Right forelimb (tissue), 1 donor: ENCODE measurements at regions not wholly inside any gene's neighbourhood (a gene's known extent, or its start where the extent isn't known, plus 50 kb on each side); places are given as distances from the start of the nearest gene placed in this dataset.

Experiments used
- DNase-seq: peaks from one replicate; pipeline ENCODE4 v3.0.0-alpha.2; 2018

DNA sequence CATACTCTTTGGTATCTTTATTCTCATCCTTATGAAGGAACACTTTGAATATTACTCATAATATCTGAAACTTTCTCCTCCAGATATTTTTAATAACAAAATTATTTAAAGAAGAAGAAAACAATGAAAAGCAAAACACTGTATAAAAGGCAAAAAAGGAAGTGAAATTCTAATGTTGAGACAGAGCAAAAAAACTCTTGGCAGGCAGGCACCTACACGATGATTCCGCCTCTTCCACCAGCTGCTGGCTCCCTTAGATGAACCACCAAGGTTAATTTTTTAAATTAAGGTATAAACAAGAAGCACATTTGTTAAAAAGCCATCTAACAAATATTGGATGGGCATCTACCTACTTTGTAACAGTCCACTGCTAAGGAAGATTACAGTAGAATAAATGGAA lies 434.7 kb downstream of the EPHA4 start:
- DNase-seq: no peak

GRCh38 chr2:221142341-221142740 lies 429.8 kb downstream of the EPHA4 start:
- no peak for DNase-seq

DNA sequence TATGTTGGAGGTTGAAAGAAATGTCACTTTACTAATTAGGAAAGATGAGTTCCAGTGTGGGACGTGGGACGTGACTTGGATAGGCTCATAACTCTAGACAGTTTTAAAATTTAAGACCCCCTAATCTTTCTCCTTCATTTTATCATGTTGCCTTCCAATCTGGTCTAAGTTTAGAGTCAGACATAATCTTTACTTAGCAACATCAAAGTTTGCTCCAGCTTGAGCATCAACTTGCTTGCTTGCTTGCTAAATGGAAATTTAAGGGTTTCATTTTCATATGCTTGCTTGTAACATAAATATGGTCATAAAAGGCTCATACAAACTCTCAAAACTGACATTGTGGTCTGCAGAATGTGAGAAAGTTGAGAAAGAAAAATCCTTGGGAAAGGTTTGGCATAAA lies 428.9 kb downstream of the EPHA4 start:
- no peak for DNase-seq

GRCh38 chr2:221144909-221145308 lies 427.2 kb downstream of the EPHA4 start:
- DNase-seq: no peak

DNA sequence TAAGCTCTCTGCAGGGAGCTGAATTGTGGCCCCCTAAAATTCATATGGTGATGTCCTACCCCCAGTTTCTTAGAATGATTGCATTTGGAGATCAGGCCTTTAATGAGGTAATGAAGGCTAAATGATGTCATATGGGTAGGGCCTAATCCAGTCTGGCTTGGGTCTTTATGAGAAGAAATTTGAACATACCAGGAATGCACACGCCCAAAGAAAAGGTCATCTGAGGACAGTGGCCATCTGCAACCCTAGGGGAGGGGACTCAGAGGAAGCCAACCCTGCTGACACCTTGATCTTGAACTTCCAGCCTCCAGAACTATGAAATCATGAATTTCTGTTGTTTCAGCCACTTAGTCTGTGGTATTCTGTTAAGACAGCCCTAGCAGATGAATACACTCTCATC lies 426.7 kb downstream of the EPHA4 start:
- DNase-seq: no peak

DNA sequence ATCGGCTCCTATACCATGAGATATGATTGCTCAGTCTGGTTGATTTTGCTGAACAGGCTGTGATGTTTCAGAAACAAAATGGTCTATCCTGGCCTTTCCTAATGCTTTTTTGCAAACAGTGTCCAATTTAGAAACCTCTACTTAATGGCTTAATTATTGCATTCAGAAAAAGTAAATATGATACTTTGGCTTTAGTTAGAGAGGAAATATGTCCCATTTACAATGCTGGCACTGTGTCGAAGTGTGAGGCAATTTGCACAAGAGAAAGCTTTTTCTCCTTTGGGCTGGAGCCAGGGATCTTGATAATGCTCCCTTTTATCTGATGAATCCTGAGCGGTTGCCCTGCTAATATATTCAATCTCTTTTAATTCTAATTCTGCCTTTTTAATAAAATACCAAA lies 418.9 kb downstream of the EPHA4 start:
- DNase-seq: no peak

- DNase-seq: no peak
Measured at GRCh38 chr2:221154176-221154575, 417.9 kb downstream of the EPHA4 start.

DNA sequence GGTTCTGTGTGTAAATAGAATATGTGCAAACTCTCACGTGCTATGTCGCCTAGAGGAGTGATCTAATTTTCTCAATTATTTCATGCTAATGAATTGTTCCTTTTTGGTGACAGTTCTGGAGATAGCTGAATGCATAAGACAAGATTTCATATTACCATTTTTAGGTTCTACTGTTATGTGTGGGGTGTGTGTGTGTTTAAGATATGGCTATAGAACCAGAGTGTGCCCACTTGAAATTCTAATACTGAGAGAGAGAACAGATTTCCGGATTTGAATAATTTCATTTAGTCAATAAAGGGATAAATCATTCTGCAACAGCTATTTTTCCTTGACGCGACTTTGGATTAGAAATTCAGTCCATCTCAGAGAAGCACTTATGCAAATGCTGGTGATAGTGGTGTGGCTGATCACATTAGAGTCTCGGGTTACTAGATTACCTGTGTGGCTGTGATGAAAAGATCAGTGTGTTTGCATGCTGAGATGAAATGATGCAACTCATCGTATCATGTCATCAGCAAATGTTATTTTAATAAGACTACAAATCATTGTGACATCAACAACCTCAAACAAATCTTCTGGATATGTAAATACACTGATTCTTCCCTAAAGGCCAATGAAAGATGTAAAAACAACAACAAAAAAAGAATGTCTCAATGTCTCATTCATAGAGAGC lies 415.9 kb downstream of the EPHA4 start:
- no peak for DNase-seq

DNA sequence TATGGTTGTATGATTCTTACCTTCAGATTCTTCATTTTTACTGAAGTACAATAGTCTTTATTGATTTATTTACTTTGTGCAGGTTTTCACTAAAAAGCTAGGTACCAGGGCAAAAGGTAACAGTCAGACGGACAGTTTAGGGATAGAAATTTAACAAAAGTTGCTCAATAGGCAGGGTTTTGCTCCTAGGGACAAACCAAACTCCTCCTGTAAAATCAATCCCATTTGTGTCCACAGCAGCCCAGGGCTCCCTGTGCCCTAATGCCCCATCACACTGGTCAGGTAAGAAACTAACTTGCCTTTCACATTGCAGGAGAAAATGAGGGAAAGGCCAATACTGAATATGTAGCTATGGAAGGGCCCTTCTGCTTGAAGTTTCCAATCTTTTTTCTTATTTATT lies 410.9 kb downstream of the EPHA4 start:
- no peak for DNase-seq

- peak; percentile 78 for DNase-seq
Measured at GRCh38 chr2:221166292-221166691, 405.8 kb downstream of the EPHA4 start.

DNA sequence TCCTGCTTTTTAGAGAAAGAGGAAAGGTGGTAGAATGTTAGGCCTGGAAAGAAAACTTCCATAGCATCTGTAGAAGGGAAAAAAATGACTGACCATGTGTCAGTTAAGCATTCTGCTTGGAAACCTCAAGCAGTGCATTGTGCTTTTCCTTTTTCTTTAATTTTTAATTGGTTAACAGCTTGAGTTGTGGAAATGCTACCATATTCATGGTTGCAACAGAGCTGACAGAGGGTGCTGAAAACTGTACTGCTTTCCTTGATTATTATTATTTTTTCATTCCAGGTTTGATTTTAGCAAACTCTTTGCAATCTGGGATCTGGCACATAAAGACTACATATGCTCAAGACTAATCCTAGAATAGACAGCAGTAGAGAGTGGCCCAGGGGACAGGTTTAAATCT lies 404.5 kb downstream of the EPHA4 start:
- DNase-seq: no peak

GRCh38 chr2:221169724-221170123 lies 402.4 kb downstream of the EPHA4 start:
- no peak for DNase-seq

DNA sequence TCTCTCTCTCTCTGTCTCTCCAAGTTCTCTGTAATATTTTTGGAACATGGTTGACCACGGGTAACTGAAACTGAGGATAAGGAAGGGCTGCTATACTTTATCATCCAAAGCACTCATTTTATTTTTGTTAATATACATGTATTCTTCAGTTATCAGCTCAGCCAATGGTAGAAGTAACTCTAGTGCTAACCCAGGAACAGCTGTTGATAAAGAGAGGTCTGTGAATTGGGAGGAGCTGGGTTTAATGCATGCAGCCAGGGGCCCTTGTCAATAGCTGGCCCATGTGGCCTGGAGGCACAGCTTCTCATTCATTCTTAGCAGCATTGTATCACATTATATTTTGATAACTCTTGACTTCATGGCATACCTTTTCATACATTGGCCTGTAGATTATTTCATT lies 401.6 kb downstream of the EPHA4 start:
- no peak for DNase-seq

DNA sequence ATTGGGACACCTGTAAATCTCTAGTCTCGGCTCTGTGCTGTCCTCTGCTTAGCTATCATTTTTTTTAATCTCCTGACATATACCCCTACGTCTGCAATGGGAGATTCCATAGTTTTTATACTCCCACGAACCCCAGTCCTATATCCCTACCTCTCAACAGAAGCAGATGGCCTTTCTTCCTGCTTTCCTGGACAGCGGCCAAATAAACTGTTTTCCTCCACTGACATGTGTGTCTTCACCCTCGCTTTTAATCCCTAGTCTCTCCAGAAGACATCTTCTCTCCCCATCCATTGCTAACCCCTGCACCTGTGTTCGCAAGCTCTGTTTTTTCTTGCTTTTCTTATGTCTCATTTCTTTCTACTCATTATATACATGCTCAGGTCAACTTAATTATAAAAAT lies 395.4 kb downstream of the EPHA4 start:
- DNase-seq: no peak

- no peak for DNase-seq
Measured at GRCh38 chr2:221178139-221178538, 394.0 kb downstream of the EPHA4 start.

DNA sequence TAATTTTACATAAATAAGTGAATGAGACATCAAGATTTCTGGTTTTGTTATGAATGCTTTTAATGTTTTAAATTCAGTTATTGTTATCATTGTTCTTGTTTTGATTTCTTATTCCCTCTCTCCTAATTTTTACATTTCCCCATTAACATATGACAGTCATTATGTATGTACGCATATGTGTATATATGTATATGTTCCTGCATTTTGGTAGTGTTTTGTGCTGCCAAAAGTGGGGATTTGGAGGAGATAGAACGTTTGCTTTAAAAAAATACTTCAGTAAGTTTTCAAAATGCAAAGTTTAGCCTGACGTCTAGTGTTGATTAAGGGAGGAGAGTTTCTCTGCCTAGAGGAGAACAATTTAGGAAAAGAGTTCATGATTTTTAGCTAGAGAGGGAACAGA lies 385.2 kb downstream of the EPHA4 start:
- DNase-seq: no peak

GRCh38 chr2:221189431-221190067 lies 382.6 kb downstream of the EPHA4 start:
- DNase-seq: no peak

- DNase-seq: no peak
Measured at GRCh38 chr2:221195829-221196228, 376.3 kb downstream of the EPHA4 start.

DNA sequence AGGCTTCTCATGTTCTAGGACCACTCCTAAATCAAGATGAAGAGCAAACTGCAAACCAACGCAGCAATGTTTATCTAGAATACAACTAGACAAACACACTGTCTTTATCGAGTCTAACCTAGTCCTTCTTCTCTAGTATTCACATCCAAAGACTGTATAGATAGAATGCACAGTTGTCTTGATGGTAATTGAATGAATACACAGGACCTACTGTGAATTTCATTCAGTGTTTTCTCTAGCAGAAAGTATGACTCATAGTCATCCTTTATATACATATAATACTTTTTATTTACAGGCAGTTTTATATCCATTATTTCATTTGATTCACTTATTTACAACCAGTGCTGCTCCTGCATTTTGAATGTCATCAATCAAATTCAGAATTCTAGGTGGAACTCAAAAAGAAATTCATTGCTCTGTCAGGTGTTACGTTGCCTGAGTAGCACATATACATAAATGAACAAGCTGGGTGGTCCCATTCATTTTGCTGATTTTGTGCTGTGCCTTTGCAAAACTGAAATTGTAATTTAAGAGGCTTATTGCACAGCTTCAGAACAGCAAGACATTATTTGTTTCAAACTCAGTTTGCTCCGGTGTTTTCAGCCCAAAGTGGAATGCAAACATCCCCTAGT lies 374.8 kb downstream of the EPHA4 start:
- DNase-seq: no peak

DNA sequence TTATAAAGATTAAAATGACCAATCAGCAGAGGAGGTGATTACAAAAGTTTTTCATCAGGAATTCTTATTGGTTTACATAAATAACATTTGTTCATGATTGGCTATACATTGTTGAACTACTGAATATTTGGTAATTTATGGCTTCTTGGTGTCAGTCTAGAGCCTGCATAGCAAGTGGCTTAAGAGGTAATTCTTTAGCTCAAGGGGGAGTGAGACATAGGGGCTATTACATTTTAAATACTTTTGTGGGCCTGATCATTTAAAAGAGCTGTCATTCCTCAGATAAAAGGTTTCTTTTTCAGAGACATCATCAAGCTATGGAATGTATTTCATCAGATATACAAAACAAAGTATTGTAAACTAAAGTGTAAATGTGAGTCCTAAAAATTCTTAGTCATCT lies 373.8 kb downstream of the EPHA4 start:
- DNase-seq: no peak

DNA sequence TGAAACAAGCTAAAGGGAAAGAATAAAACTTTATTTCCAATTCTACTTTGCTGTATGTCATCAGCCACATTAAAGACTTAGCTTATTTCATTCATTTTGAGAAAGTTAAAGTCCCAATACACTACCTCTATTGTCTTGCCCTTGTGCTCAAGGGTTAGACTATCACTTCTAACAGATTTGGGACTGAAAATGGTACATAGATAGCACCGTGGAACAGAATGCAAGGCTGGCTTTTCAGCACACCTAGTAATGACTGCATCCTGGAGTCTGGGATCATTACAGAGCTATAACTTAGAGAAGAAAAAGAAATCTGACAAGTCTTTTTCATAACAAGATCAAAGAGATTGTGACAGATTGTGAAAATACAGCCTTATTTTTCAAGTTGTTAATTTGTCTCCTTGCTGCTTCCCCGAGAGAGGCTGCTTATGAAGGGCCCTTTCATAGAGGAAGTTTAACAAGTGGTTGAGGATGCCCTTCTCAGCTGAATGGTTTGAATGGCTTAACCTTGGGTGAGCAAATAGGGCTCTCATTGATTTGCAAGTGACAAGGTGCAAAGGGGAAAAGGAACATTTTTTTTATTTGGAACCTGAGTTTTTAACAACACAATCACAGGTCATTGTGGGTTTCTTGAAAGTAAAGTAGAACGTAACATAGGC lies 371.8 kb downstream of the EPHA4 start:
- no peak for DNase-seq

- DNase-seq: no peak
Measured at GRCh38 chr2:221202431-221202830, 369.7 kb downstream of the EPHA4 start.

DNA sequence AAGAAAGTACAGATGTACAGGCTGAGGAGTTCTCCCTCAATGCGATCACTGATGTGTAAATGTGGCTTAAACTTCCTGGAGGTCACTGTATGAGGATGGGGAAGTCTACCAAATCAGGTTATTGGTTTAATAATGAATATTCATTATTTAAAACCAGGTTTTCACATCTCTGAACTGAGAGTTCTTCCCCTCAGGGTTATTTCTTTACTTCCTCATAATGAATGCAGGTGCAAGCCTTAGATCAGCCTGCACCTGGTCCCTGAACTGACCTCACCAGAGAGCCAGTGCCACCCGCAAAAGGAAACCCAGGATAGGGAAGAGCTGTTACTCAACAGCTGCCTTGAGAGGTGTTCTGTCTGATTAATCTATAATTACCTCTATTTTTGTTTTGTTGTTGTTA lies 369.0 kb downstream of the EPHA4 start:
- DNase-seq: no peak

GRCh38 chr2:221203856-221204255 lies 368.2 kb downstream of the EPHA4 start:
- no peak for DNase-seq
